ENCODE measurements at regions not wholly inside any gene's neighbourhood (a gene's known extent, or its start where the extent isn't known, plus 50 kb on each side); places are given as distances from the start of the nearest gene placed in this dataset.

DNA sequence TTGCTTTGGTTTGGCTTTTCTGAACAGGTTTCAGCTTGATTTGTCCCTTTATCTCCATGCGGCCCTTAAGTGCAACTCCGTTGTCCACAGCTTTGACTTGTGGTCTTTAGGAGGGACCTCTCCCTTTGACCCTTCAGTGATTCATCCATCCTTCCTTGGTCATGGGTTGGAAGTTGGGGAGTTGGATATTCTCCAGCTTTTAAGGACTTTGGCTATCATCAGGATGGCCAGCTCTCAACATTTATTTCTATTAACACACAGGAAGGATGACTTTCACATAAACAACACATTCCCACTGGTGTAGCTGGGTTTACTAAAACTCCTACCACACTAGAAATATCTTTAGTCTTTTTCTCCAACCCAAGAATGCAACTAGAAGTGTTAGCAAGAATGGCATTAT, 50.9 kb upstream of the E2F7 start:
- no peak for DNase-seq (ENCODE audit: low spot score)
- TF ChIP-seq, protein P1, sequence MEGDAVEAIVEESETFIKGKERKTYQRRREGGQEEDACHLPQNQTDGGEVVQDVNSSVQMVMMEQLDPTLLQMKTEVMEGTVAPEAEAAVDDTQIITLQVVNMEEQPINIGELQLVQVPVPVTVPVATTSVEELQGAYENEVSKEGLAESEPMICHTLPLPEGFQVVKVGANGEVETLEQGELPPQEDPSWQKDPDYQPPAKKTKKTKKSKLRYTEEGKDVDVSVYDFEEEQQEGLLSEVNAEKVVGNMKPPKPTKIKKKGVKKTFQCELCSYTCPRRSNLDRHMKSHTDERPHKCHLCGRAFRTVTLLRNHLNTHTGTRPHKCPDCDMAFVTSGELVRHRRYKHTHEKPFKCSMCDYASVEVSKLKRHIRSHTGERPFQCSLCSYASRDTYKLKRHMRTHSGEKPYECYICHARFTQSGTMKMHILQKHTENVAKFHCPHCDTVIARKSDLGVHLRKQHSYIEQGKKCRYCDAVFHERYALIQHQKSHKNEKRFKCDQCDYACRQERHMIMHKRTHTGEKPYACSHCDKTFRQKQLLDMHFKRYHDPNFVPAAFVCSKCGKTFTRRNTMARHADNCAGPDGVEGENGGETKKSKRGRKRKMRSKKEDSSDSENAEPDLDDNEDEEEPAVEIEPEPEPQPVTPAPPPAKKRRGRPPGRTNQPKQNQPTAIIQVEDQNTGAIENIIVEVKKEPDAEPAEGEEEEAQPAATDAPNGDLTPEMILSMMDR (IDR thresholded peaks at IDR 0.05; ENCODE audit: extremely low read depth, missing control alignments), result no peak

DNA sequence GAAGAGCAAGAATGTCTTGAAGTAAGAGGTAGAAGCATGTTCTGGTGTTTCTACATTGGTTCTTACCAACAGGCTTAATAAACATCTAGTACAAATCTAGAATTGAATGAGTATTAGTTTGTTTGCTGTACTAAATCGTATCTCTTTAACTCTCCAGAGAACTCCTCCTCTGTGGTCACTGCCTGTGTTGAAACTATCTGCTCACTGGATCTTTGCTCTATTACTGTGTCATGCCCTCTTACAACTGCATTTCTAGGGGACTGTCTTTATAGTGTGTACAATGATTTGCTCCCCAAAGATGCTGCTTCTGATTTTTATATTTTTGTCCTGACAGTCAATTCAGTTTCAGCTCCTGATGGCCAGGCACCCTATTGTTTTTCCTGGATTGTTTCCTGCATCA, 50.1 kb upstream of the E2F7 start:
- DNase-seq (ENCODE audit: low spot score), result no peak
- TF ChIP-seq, protein P1 (IDR thresholded peaks at IDR 0.05; ENCODE audit: extremely low read depth, missing control alignments), result no peak
